ENCODE measurements at regions not wholly inside any gene's neighbourhood (a gene's known extent, or its start where the extent isn't known, plus 50 kb on each side); places are given as distances from the start of the nearest gene placed in this dataset.

DNA sequence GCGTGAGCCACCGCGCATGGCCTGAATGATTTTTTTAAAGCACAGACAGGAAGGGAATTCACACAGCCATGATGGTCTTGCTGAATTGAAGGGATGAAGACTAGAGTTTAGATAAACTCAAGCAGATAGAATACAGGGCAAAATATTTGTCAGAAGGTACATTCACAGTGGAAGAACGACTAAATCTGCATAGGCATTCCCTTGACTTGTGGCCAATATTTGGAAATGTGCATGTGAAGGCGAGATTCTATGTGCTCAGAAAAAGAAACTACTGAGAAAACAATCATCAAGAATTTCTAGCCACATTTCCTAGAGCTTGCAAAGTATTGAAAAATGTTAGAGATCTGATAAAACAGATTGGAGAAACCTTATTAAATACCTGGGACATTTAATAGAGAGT lies 1166.2 kb downstream of the DNAJB9 start:
- no peaks in the 10 kb centered on the region for H3K27me3 ChIP-seq
- intact Hi-C loops (cut with DNase I; ENCODE audit: low total_unique reads) = no loop called here
- no peak for DNase-seq
- no peaks in the 10 kb centered on the region for H3K4me1 ChIP-seq
- no peaks in the 10 kb centered on the region for H3K36me3 ChIP-seq
- H3K9me3 ChIP-seq = no peaks in the 10 kb centered on the region
- H3K4me3 ChIP-seq = no peak overlapping the region
- no peak overlapping the region for H3K27ac ChIP-seq
- TF ChIP-seq POLR2A (IDR thresholded peaks at IDR 0.05) (no peak), CTCF (IDR thresholded peaks at IDR 0.05) (no peak)

DNA sequence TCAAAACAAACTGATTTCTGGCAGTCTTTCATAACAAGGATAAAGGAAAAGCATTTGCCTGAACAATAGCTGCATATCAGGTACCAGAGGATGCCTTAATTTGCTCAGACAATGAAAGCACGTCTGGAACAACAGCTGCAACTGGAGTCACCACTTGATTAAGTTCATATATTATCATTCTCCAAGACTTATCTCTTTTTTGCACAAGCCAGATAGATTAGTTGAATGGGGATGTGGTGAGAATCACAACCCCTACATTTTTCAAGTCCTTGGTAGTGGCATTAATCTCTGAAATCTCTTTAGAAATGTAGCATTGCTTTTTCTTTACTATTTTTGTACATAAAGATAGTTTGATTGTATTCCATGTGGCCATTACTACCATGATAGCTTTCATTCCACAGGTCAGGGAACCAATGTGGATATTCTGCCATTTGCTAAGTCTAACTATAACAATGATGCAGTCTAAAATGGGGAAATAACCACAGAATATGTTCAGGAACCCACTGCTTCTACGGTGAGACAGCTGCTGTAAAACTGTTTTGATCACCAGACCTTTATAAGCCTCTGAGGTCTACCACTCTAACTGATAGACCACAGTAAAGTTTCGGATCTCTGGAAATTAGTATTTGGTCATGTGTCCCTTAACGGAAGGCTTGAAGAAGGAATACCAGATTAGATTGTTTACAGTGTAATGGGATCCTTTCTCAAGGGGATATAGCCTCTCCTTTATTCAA lies 1176.2 kb downstream of the DNAJB9 start:
- H3K4me1 ChIP-seq = no peaks in the 10 kb centered on the region
- H3K27me3 ChIP-seq = no peaks in the 10 kb centered on the region
- H3K9me3 ChIP-seq = no peaks in the 10 kb centered on the region
- no peak overlapping the region for H3K4me3 ChIP-seq
- H3K27ac ChIP-seq = no peak overlapping the region
- no peaks in the 10 kb centered on the region for H3K36me3 ChIP-seq
- TF ChIP-seq POLR2A (IDR thresholded peaks at IDR 0.05) (no peak), CTCF (IDR thresholded peaks at IDR 0.05) (no peak)
- DNase-seq = no peak
- intact Hi-C loops (cut with DNase I; ENCODE audit: low total_unique reads) = no loop called here

GRCh38 chr7:109751241-109751640 lies 1181.6 kb downstream of the DNAJB9 start:
- H3K27ac ChIP-seq = no peak overlapping the region
- no peaks in the 10 kb centered on the region for H3K27me3 ChIP-seq
- no peaks in the 10 kb centered on the region for H3K36me3 ChIP-seq
- H3K4me3 ChIP-seq = no peak overlapping the region
- intact Hi-C loops (cut with DNase I; ENCODE audit: low total_unique reads) = no loop called here
- DNase-seq = no peak
- no peaks in the 10 kb centered on the region for H3K9me3 ChIP-seq
- TF ChIP-seq CTCF (IDR thresholded peaks at IDR 0.05) (no peak), POLR2A (IDR thresholded peaks at IDR 0.05) (no peak)
- no peaks in the 10 kb centered on the region for H3K4me1 ChIP-seq

DNA sequence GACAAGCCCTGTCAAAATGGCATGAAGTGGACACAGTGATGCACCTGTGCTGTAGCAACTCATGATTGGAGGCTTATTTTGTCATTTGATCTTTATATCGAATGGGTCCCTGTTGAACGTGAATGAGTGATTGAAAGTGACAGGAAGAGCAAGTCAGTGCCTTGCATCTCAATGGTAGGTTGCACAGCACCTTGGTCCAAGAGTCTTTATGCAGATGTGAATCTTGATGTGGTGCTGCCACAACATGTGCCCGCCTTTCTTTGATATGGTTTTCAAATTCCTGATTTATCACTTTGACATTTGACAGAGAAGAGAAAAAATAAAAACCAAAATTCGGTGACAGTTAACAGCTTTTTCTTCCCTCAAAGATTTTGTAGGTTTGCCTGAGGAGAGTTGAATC lies 1182.4 kb downstream of the DNAJB9 start:
- no peak for DNase-seq
- no peak overlapping the region for H3K4me3 ChIP-seq
- no peaks in the 10 kb centered on the region for H3K4me1 ChIP-seq
- intact Hi-C loops (cut with DNase I; ENCODE audit: low total_unique reads) = no loop called here
- H3K9me3 ChIP-seq = no peaks in the 10 kb centered on the region
- H3K27me3 ChIP-seq = no peaks in the 10 kb centered on the region
- TF ChIP-seq POLR2A (IDR thresholded peaks at IDR 0.05) (no peak), CTCF (IDR thresholded peaks at IDR 0.05) (no peak)
- no peaks in the 10 kb centered on the region for H3K36me3 ChIP-seq
- H3K27ac ChIP-seq = no peak overlapping the region

GRCh38 chr7:109757713-109758112 lies 1188.0 kb downstream of the DNAJB9 start:
- H3K27me3 ChIP-seq = no peaks in the 10 kb centered on the region
- H3K4me3 ChIP-seq = no peak overlapping the region
- H3K27ac ChIP-seq = no peak overlapping the region
- DNase-seq = no peak
- no peak for TF ChIP-seq CTCF (IDR thresholded peaks at IDR 0.05)
- no peak for TF ChIP-seq POLR2A (IDR thresholded peaks at IDR 0.05)
- H3K36me3 ChIP-seq = no peaks in the 10 kb centered on the region
- intact Hi-C loops (cut with DNase I; ENCODE audit: low total_unique reads) = no loop called here
- H3K9me3 ChIP-seq = no peaks in the 10 kb centered on the region
- no peaks in the 10 kb centered on the region for H3K4me1 ChIP-seq

All from uterus (tissue), 3 donors.